Thyroid gland (tissue), 4 donors: ENCODE measurements at regions not wholly inside any gene's neighbourhood (a gene's known extent, or its start where the extent isn't known, plus 50 kb on each side); places are given as distances from the start of the nearest gene placed in this dataset.

Experiments used
- DNase-seq, 2 donors: peaks; one replicate each; pipeline ENCODE4 v3.0.0-alpha.2; 2019
- H3K27ac ChIP-seq, 3 donors: fragments of 200-600 bp; sonication (generic); 1 replicate in 2 of 3; 2 replicates in 1 of 3; pipeline ENCODE4 v1.5.1; 2016 to 2019; ENCODE audit warnings: mild to moderate bottlenecking in 1 of 3, moderate library complexity in 1 of 3
- H3K27me3 ChIP-seq: fragments of 200-600 bp; sonication (generic); one replicate; pipeline ENCODE4 v1.5.1; 2019
- H3K36me3 ChIP-seq, 2 donors: fragments of 200-600 bp; sonication (generic); one replicate each; pipeline ENCODE4 v1.5.1; 2016 to 2019
- H3K4me1 ChIP-seq, 2 donors: fragments of 200-600 bp; sonication (generic); one replicate each; pipeline ENCODE4 v1.5.1; 2017 to 2019
- H3K4me3 ChIP-seq, 3 donors: fragments of 200-600 bp; sonication (generic); replicated peaks in 1 of 3; 1 replicate in 2 of 3; 2 replicates in 1 of 3; pipeline ENCODE4 v1.5.1; 2016; ENCODE audit warnings: mild to moderate bottlenecking in 1 of 3
- H3K9me3 ChIP-seq: fragments of 200-600 bp; sonication (generic); one replicate; pipeline ENCODE4 v1.5.1; 2017
- CTCF ChIP-seq, 6 experiments: fragments of 200-600 bp in 3 of 6; fragments of 450-650 bp in 3 of 6; sonication (generic) in 3 of 6; IDR thresholded peaks; one replicate each; pipeline ENCODE4 v1.5.1; 2016 to 2019; ENCODE audit warnings: antibody characterized with exemption in 6 of 6, mild to moderate bottlenecking in 2 of 6, inconsistent platforms in 1 of 6, moderate library complexity in 1 of 6
- POLR2A ChIP-seq, 2 donors: fragments of 450-650 bp; IDR thresholded peaks; one replicate each; pipeline ENCODE4 v1.6.1; 2017; ENCODE audit warnings: antibody characterized with exemption in 2 of 2, mild to moderate bottlenecking in 2 of 2, moderate library complexity in 1 of 2
- WGBS, 2 donors: methylation state at CpG; one replicate each; pipeline ENCODE4 v1.1.5; 2017; 5-methylcytosine and 5-hydroxymethylcytosine counted together
- intact Hi-C: fragments of 100-400 bp; cut with DNase I; formaldehyde crosslinking; loops from one replicate; pipeline ENCODE4 v1.15.1; 2023

- H3K4me1 ChIP-seq, result no peaks in the 10 kb centered on the region
- no peaks in the 10 kb centered on the region for H3K9me3 ChIP-seq
- no peak overlapping the region for H3K27ac ChIP-seq
- H3K27me3 ChIP-seq, result no peaks in the 10 kb centered on the region
- no peak overlapping the region for H3K4me3 ChIP-seq
- TF ChIP-seq CTCF (IDR thresholded peaks at IDR 0.05) (no peak), POLR2A (IDR thresholded peaks at IDR 0.05) (no peak)
- intact Hi-C loops, result no loop called here
- DNase-seq, result no peak
- H3K36me3 ChIP-seq, result no peaks in the 10 kb centered on the region
Observed at GRCh38 chr6:115634887-115635286, 425.8 kb downstream of the FRK start.

GRCh38 chr6:115634131-115634530 lies 426.6 kb downstream of the FRK start:
- H3K9me3 ChIP-seq, result no peaks in the 10 kb centered on the region
- no peak overlapping the region for H3K27ac ChIP-seq
- H3K4me3 ChIP-seq, result no peak overlapping the region
- WGBS, 2 donors, result 69 to 93% methylated on average over 2 of the region's 2 CpGs
- TF ChIP-seq POLR2A (IDR thresholded peaks at IDR 0.05), result no peak
- TF ChIP-seq CTCF (IDR thresholded peaks at IDR 0.05), result no peak
- no peak for DNase-seq
- no peaks in the 10 kb centered on the region for H3K27me3 ChIP-seq
- intact Hi-C loops, result no loop called here
- no peaks in the 10 kb centered on the region for H3K36me3 ChIP-seq
- H3K4me1 ChIP-seq, result no peaks in the 10 kb centered on the region

GRCh38 chr6:115631028-115631427 lies 429.7 kb downstream of the FRK start:
- Histone ChIP-seq H3K27me3 (no peaks in the 10 kb centered on the region), H3K27ac (no peak overlapping the region), H3K4me1 (no peaks in the 10 kb centered on the region), H3K36me3 (no peaks in the 10 kb centered on the region), H3K9me3 (no peaks in the 10 kb centered on the region), H3K4me3 (no peak overlapping the region)
- intact Hi-C loops, result no loop called here
- no peak for DNase-seq
- no peak for TF ChIP-seq CTCF (IDR thresholded peaks at IDR 0.05)
- no peak for TF ChIP-seq POLR2A (IDR thresholded peaks at IDR 0.05)

- no peak for TF ChIP-seq POLR2A (IDR thresholded peaks at IDR 0.05)
- TF ChIP-seq CTCF (IDR thresholded peaks at IDR 0.05), result no peak
- no peaks in the 10 kb centered on the region for H3K9me3 ChIP-seq
- H3K27me3 ChIP-seq, result no peaks in the 10 kb centered on the region
- no peak overlapping the region for H3K4me3 ChIP-seq
- H3K36me3 ChIP-seq, result no peaks in the 10 kb centered on the region
- H3K27ac ChIP-seq, result no peak overlapping the region
- H3K4me1 ChIP-seq, result no peaks in the 10 kb centered on the region
- WGBS, 2 donors, result 88 to 90% methylated on average over 4 of the region's 4 CpGs
- no peak for DNase-seq
- intact Hi-C loops, result no loop called here
Observed at GRCh38 chr6:115630424-115631024, 430.2 kb downstream of the FRK start.

- Histone ChIP-seq H3K27ac (no peak overlapping the region), H3K27me3 (no peaks in the 10 kb centered on the region), H3K9me3 (no peaks in the 10 kb centered on the region), H3K4me1 (no peaks in the 10 kb centered on the region), H3K4me3 (no peak overlapping the region), H3K36me3 (no peaks in the 10 kb centered on the region)
- DNase-seq, result no peak
- 73 to 84% methylated on average over 2 of the region's 2 CpGs for WGBS, 2 donors
- intact Hi-C loops, result no loop called here
- no peak for TF ChIP-seq POLR2A (IDR thresholded peaks at IDR 0.05)
- no peak for TF ChIP-seq CTCF (IDR thresholded peaks at IDR 0.05)
Observed at GRCh38 chr6:115629415-115629814, 431.3 kb downstream of the FRK start.
